ENCODE measurements at regions not wholly inside any gene's neighbourhood (a gene's known extent, or its start where the extent isn't known, plus 50 kb on each side); places are given as distances from the start of the nearest gene placed in this dataset.

GRCh38 chr6:67802771-67803170 is 832.3 kb upstream of the ADGRB3 start:
- TF ChIP-seq CTCF (IDR thresholded peaks at IDR 0.05) (no peak), POLR2AphosphoS5 (IDR thresholded peaks at IDR 0.05) (no peak), POLR2A (IDR thresholded peaks at IDR 0.05) (no peak)
